ENCODE measurements at regions not wholly inside any gene's neighbourhood (a gene's known extent, or its start where the extent isn't known, plus 50 kb on each side); places are given as distances from the start of the nearest gene placed in this dataset.
"Not testable (repeated sequence)": the region's sequence is repeated elsewhere in the genome, so short reads cannot be mapped to it uniquely, and the experiment has no call there.

- TF ChIP-seq CTCF (conservative IDR thresholded peaks at IDR 0.05); EZH2 (IDR thresholded peaks at IDR 0.05; ENCODE audit: low read depth): not testable (repeated sequence)
Observed at GRCh38 chr6:60814784-60815183, 1471.2 kb downstream of the KHDRBS2 start.

Data from PC-9 (cell line).